Endothelial cell of umbilical vein (primary cell): ENCODE measurements at regions not wholly inside any gene's neighbourhood (a gene's known extent, or its start where the extent isn't known, plus 50 kb on each side); places are given as distances from the start of the nearest gene placed in this dataset.

Experiments
- BruUV-seq: library from RNA; stranded (reverse); fragments of 400-500 nt; replicated peaks from 2 replicates; lab custom pipeline; 2021; lab: Mats Ljungman, UMichigan
- CTCF ChIA-PET: fragments of 300-600, 350-600 bp; sonication (Branson Sonifier 250); formaldehyde crosslinking; loops from one replicate; lab custom pipeline; 2021; ENCODE audit warnings: antibody characterized with exemption, inconsistent platforms; lab: Charles Lee
- POLR2A ChIA-PET: fragments of 300-600, 350-600 bp; sonication (Branson Sonifier 250); formaldehyde crosslinking; loops from one replicate; lab custom pipeline; 2021; ENCODE audit warnings: antibody characterized with exemption, inconsistent platforms; lab: Charles Lee
- DNase-seq: peaks from one replicate; pipeline ENCODE4 v3.0.0-alpha.2; 2011; ENCODE audit warnings: low read depth, low spot score
- FAIRE-seq: peaks from 2 replicates; lab custom pipeline; 2011; peaks lifted over from hg19 to GRCh38; lab: Jason Lieb, UNC
- H2AFZ ChIP-seq: 2 replicates; pipeline ENCODE4 v1.6.0; 2012; ENCODE audit warnings: low read depth, low read length, control low read depth, inconsistent platforms
- H3K27ac ChIP-seq: 2 replicates; pipeline ENCODE4 v1.5.1; 2011; ENCODE audit warnings: low read depth, mild to moderate bottlenecking, control low read depth, low read length, moderate library complexity; ENCODE audit not compliant: insufficient read depth
- H3K27me3 ChIP-seq, 2 experiments: 2 replicates each; pipeline versions ENCODE4 v1.6.0 to v1.6.1; 2011; ENCODE audit warnings: low read length in 2 of 2, mixed read lengths in 1 of 2; ENCODE audit not compliant: control insufficient read depth in 2 of 2, insufficient read depth in 2 of 2
- H3K36me3 ChIP-seq, 2 experiments: 2 replicates in 1 of 2; 3 replicates in 1 of 2; pipeline ENCODE4 v1.5.1; 2011; ENCODE audit warnings: low read length in 2 of 2, mild to moderate bottlenecking in 1 of 2, moderate library complexity in 1 of 2; ENCODE audit not compliant: control insufficient read depth in 2 of 2, insufficient read depth in 2 of 2; ENCODE audit errors: extremely low read depth in 1 of 2
- H3K4me1 ChIP-seq: 3 replicates; pipeline ENCODE4 v1.5.1; 2011; ENCODE audit warnings: mild to moderate bottlenecking, low read length; ENCODE audit not compliant: control insufficient read depth, insufficient read depth; ENCODE audit errors: extremely low read depth
- H3K4me2 ChIP-seq: 2 replicates; pipeline ENCODE4 v1.6.1; 2011; ENCODE audit warnings: low read length, control low read depth, mixed read lengths; ENCODE audit not compliant: insufficient read depth
- H3K4me3 ChIP-seq, 3 experiments: fragments of 200-600 bp in 1 of 3; sonication (generic), shearing (Covaris generic) in 1 of 3; replicated peaks in 1 of 3; 2 replicates each; pipeline ENCODE4 v1.5.1; 2011 to 2016; ENCODE audit warnings: control low read depth in 3 of 3, low read length in 3 of 3, mild to moderate bottlenecking in 2 of 3, inconsistent platforms in 1 of 3, low read depth in 1 of 3, moderate library complexity in 1 of 3; ENCODE audit not compliant: insufficient read depth in 1 of 3
- H3K79me2 ChIP-seq: 2 replicates; pipeline ENCODE4 v1.6.0; 2012; ENCODE audit warnings: low read length, inconsistent platforms; ENCODE audit not compliant: control insufficient read depth, insufficient read depth
- H3K9ac ChIP-seq: replicated peaks from 2 replicates; pipeline ENCODE3; 2011; ENCODE audit warnings: low read length, control low read depth; ENCODE audit not compliant: insufficient read depth; ENCODE audit errors: extremely low read depth
- H3K9me1 ChIP-seq: replicated peaks from 3 replicates; pipeline ENCODE4 v1.6.0; 2011; ENCODE audit warnings: mild to moderate bottlenecking, low read length; ENCODE audit not compliant: control insufficient read depth, insufficient read depth; ENCODE audit errors: extremely low read depth
- H3K9me3 ChIP-seq: replicated peaks from 2 replicates; pipeline ENCODE4 v1.5.1; 2012; ENCODE audit warnings: low read length, inconsistent platforms; ENCODE audit not compliant: control insufficient read depth, insufficient read depth
- H4K20me1 ChIP-seq: replicated peaks from 2 replicates; pipeline ENCODE3; 2011; ENCODE audit warnings: mild to moderate bottlenecking, low read length; ENCODE audit not compliant: control insufficient read depth, insufficient read depth; ENCODE audit errors: extremely low read depth
- FOS ChIP-seq: IDR thresholded peaks from 2 replicates; pipeline ENCODE4 v1.6.1; 2011; ENCODE audit warnings: mild to moderate bottlenecking, low read length, moderate library complexity, borderline replicate concordance; ENCODE audit not compliant: insufficient read depth
- GATA2 ChIP-seq: IDR thresholded peaks from 2 replicates; pipeline ENCODE4 v1.7.0; 2011; ENCODE audit warnings: low read depth, mild to moderate bottlenecking, moderate library complexity, mixed read lengths, low read length; ENCODE audit not compliant: insufficient read length, insufficient read depth
- dilution Hi-C: fragments of 300-500 bp; cut with MboI; formaldehyde crosslinking; loops from one replicate; pipeline ENCODE4 v1.15.0; 2019; ENCODE audit warnings: low sequenced_read_pairs; ENCODE audit not compliant: extremely low pct_ligation_motif_present
- intact Hi-C: fragments of 100-400 bp; cut with micrococcal nuclease; formaldehyde crosslinking; loops from one replicate; pipeline ENCODE4 v1.10.0; 2022

- intact Hi-C loops, result no loop called here
- dilution Hi-C loops, result no loop called here
Measured at GRCh38 chr4:10738826-10739489, 54.4 kb upstream of the CLNK start.

GRCh38 chr4:10737337-10737736 is 52.8 kb upstream of the CLNK start:
- no peak overlapping the region for H2AFZ ChIP-seq
- no peaks in the 10 kb centered on the region for H3K79me2 ChIP-seq
- FAIRE-seq (no peak), DNase-seq (no peak)
- H3K9me3 ChIP-seq, result no peaks in the 10 kb centered on the region
- intact Hi-C loops, result no loop called here
- no peak overlapping the region for H3K9ac ChIP-seq
- no peaks in the 10 kb centered on the region for H4K20me1 ChIP-seq
- BruUV-seq, result no TSS peak
- H3K27ac ChIP-seq, result no peak overlapping the region
- H3K4me2 ChIP-seq, result no peak overlapping the region
- no peak overlapping the region for H3K4me3 ChIP-seq
- dilution Hi-C loops, result no loop called here
- ChIA-PET CTCF (interaction anchor here (0.8 kb wide), 1 partner anchor 9 kb away, joined by 3 read pairs; no protein-coding TSS in a partner anchor), POLR2A (no interaction called here)
- no peak for TF ChIP-seq FOS
- H3K9me1 ChIP-seq, result no peaks in the 10 kb centered on the region
- no peaks in the 10 kb centered on the region for H3K36me3 ChIP-seq
- no peaks in the 10 kb centered on the region for H3K27me3 ChIP-seq
- H3K4me1 ChIP-seq, result no peaks in the 10 kb centered on the region

More at GRCh38 chr4:10738826-10739489, 54.4 kb upstream of the CLNK start:
- POLR2A ChIA-PET, result no interaction called here
- Histone ChIP-seq H3K36me3 (no peaks in the 10 kb centered on the region), H3K4me3 (no peak overlapping the region), H3K9me3 (no peaks in the 10 kb centered on the region), H4K20me1 (no peaks in the 10 kb centered on the region), H3K9me1 (no peaks in the 10 kb centered on the region), H3K27ac (no peak overlapping the region), H3K4me2 (no peak overlapping the region), H2AFZ (no peak overlapping the region), H3K27me3 (no peaks in the 10 kb centered on the region), H3K79me2 (no peaks in the 10 kb centered on the region), H3K4me1 (no peaks in the 10 kb centered on the region), H3K9ac (no peak overlapping the region)
- DNase-seq (no peak), FAIRE-seq (no peak)
- CTCF ChIA-PET, result no interaction called here
- no TSS peak for BruUV-seq
- no peak for TF ChIP-seq GATA2
